Kidney epithelial cell (primary cell): ENCODE measurements at regions not wholly inside any gene's neighbourhood (a gene's known extent, or its start where the extent isn't known, plus 50 kb on each side); places are given as distances from the start of the nearest gene placed in this dataset.
"Not testable (repeated sequence)": the region's sequence is repeated elsewhere in the genome, so short reads cannot be mapped to it uniquely, and the experiment has no call there.

Experiments used
- DNase-seq: peaks from one replicate; pipeline ENCODE4 v3.0.0-alpha.2; 2010; ENCODE audit warnings: low read depth
- H3K27me3 ChIP-seq: 2 replicates; pipeline ENCODE4 v1.6.0; 2011; ENCODE audit warnings: low read length; ENCODE audit not compliant: control insufficient read depth, insufficient read depth
- H3K36me3 ChIP-seq: 2 replicates; pipeline ENCODE4 v1.5.1; 2011; ENCODE audit warnings: low read length; ENCODE audit not compliant: control insufficient read depth, insufficient read depth
- H3K4me3 ChIP-seq: 2 replicates; pipeline ENCODE4 v1.5.1; 2011; ENCODE audit warnings: low read depth, mild to moderate bottlenecking, control low read depth, low read length
- CTCF ChIP-seq: IDR thresholded peaks from 2 replicates; pipeline ENCODE4 v1.5.1; 2011; ENCODE audit warnings: mild to moderate bottlenecking, moderate library complexity, low read length, control low read depth, inconsistent platforms; ENCODE audit not compliant: insufficient read depth, poor library complexity, severe bottlenecking

DNA sequence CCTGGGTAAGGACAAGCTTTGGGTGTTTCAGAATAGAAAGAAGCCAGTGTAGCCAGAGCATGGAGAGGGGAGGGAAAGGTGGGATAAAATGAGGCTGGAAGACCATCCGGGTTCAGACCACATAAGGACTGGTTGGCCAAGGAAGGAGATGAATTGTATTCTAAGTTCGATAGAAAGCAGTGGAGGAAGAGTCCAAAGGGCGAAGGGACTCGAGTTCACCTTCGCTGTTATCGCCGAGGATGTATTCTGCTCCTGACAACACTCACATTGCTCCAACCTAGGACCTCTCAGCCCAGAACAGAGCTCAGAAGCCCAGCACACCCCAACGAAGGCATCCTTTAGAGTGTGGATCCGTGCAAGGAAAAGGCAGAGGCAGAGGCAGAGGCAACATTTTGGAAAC lies 133.1 kb upstream of the EPB41L4A start:
- Histone ChIP-seq H3K4me3 (no peak overlapping the region), H3K27me3 (no peaks in the 10 kb centered on the region), H3K36me3 (no peaks in the 10 kb centered on the region)
- no peak for DNase-seq
- TF ChIP-seq CTCF, result no peak

DNA sequence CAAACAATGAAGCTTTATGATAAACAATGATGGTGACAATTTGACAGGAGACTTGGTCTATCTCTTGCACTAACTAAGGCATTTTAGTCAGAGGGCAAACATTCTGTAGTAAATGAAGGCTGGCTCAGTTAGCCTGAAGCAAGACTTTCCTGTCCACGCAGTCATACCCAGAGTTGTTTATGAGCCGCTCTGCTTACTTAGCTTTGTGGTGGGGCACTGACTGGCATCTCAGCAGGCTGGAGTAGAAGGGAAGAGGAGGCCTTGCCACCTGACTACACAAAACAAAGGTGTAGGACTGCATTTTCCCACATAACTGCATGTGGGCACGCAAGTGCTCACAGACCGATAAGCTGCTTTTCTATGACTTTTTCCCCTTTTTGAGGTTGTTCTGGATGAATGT lies 133.7 kb upstream of the EPB41L4A start:
- DNase-seq, result no peak
- no peaks in the 10 kb centered on the region for H3K36me3 ChIP-seq
- H3K4me3 ChIP-seq, result no peak overlapping the region
- no peaks in the 10 kb centered on the region for H3K27me3 ChIP-seq
- TF ChIP-seq CTCF, result no peak

DNA sequence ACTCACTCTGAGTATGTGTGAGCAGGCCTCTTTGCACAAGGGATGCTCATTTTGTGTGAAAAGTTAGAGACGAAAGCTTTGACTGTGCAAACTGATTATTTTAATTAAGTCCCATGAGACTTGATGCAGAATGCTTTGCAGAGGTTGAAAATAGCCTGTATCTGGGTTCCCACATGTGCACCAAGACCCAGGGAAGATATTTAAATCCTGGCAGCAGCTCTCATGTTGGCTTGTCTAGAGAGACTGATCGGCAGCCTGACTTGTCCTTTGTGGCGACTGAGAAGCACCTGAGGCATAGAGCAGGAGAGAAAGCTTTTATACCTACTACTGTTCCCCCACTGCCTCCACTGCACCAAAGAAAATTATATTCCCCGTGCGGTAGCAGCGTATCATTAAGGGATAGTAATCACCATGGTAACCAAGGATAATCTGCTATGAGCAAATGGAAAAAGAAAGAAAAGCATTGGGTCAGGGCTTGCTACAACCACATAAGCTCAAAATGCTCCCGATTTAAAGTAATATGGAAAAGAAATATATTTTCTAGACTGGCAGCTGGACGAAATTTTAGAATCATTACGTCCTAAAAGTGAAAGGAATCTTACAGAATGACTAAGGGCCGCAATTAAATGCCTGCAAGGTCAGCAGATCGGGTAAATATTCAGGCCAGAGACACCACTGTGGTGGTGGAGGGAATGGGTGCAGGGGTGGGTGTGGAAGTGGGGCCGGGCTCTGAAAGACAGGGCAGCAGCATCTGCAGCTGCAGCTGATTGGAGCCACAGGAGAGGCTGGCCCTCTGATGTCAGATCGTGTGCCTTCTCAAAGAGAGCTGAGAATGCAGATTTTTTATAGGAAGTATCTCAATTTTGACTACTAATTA lies 135.3 kb upstream of the EPB41L4A start:
- Histone ChIP-seq H3K36me3 (no peaks in the 10 kb centered on the region), H3K27me3 (no peaks in the 10 kb centered on the region), H3K4me3 (no peak overlapping the region)
- TF ChIP-seq CTCF, result no peak
- DNase-seq, result no peak

GRCh38 chr5:112555197-112555596 lies 136.1 kb upstream of the EPB41L4A start:
- no peak for DNase-seq
- H3K4me3 ChIP-seq, result no peak overlapping the region
- H3K27me3 ChIP-seq, result no peaks in the 10 kb centered on the region
- H3K36me3 ChIP-seq, result no peaks in the 10 kb centered on the region
- no peak for TF ChIP-seq CTCF

DNA sequence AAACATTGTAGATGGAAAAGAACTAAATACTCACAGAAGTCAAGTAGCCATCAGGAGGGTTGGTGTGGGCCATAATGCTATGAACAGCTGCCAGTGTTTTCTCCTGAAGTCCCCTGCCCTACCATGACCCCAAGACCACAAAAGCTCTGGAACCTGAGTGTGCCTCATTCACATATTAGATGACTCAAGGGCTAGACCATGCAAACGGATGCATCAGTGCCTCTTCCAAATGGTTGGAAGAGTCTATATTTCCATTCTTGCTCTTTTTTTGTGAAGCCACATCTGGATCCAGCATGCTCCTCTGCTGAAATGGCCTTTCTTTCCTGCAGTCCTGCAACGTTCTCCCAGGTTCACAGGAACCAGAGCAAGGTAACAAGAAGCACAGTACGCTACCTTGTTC lies 136.6 kb upstream of the EPB41L4A start:
- Histone ChIP-seq H3K4me3 (no peak overlapping the region), H3K27me3 (no peaks in the 10 kb centered on the region), H3K36me3 (no peaks in the 10 kb centered on the region)
- TF ChIP-seq CTCF, result no peak
- peak; percentile 25 for DNase-seq

DNA sequence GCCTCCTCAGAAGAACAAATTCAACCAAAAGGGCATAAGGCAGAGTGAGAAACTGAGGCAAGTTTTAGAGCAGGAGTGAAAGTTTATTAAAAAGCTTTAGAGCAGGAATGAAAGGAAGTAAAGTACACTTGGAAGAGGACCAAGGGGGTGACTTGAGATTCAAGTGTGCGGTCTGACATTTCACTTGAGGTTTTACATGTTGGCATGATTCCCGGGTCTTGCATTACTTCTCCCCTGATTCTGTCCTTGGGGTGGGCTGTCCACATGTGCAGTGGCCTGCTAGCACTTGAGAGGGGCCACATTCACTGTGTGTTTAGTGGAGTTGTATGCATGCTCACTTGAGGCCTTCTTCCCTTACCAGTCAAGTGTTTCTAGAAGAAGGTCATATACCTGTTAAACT lies 140.4 kb upstream of the EPB41L4A start:
- H3K27me3 ChIP-seq, DNase-seq, H3K36me3 ChIP-seq, H3K4me3 ChIP-seq: not testable (repeated sequence)
